ENCODE measurements at regions not wholly inside any gene's neighbourhood (a gene's known extent, or its start where the extent isn't known, plus 50 kb on each side); places are given as distances from the start of the nearest gene placed in this dataset.
A peak's percentile ranks its signal among the peaks of the same experiment; 100 is the strongest.
"Not testable (repeated sequence)": the region's sequence is repeated elsewhere in the genome, so short reads cannot be mapped to it uniquely, and the experiment has no call there.

- H3K27me3 ChIP-seq (ENCODE audit: insufficient read depth, low read length); H3K4ac ChIP-seq (ENCODE audit: low read depth, low read length); H3K9me3 ChIP-seq (ENCODE audit: insufficient read depth, low read depth, low read length); H2BK12ac ChIP-seq (ENCODE audit: low read length); H3K18ac ChIP-seq (ENCODE audit: low read length); H3K4me1 ChIP-seq (ENCODE audit: control insufficient read depth in 1 of 2, insufficient read depth in 2 of 2, low read length in 2 of 2); H3K36me3 ChIP-seq (ENCODE audit: control insufficient read depth in 1 of 2, insufficient read depth in 2 of 2, low read length in 2 of 2); H2AFZ ChIP-seq (ENCODE audit: insufficient read depth, low read length, poor library complexity); H4K12ac ChIP-seq (ENCODE audit: low read depth, low read length); H3K4me3 ChIP-seq (ENCODE audit: low read depth, low read length); H3K4me2 ChIP-seq (ENCODE audit: low read length); H2BK5ac ChIP-seq (ENCODE audit: low read depth, low read length, poor library complexity); H2AK5ac ChIP-seq (ENCODE audit: low read length); H3K79me1 ChIP-seq (ENCODE audit: low read length); H3K23ac ChIP-seq (ENCODE audit: low read length); H3K9ac ChIP-seq (ENCODE audit: low read length); H4K91ac ChIP-seq (ENCODE audit: low read depth, low read length); H4K8ac ChIP-seq (ENCODE audit: low read depth, low read length); H2BK120ac ChIP-seq (ENCODE audit: insufficient read depth, low read length, poor library complexity); H3K79me2 ChIP-seq (ENCODE audit: control insufficient read depth, insufficient read depth, low read length, poor library complexity); H3K14ac ChIP-seq (ENCODE audit: low read length); H3K27ac ChIP-seq (ENCODE audit: low read depth, low read length): not testable (repeated sequence)
- WGBS (ENCODE audit: extremely low coverage, insufficient coverage, insufficient read length) = no CpG with 5 or more reads among the region's 3 CpGs
- DNase-seq = peak; percentile 43 to 69
These were observed 50.3 kb upstream of the NAPEPLD start for GRCh38 chr7:103199191-103199590.
